ENCODE measurements at regions not wholly inside any gene's neighbourhood (a gene's known extent, or its start where the extent isn't known, plus 50 kb on each side); places are given as distances from the start of the nearest gene placed in this dataset.

- no peak for TF ChIP-seq TAF1 (IDR thresholded peaks at IDR 0.05; ENCODE audit: borderline replicate concordance, insufficient read depth, low read length)
- TF ChIP-seq SIN3A (IDR thresholded peaks at IDR 0.05; ENCODE audit: borderline replicate concordance, insufficient read depth, low read length), result no peak
- TF ChIP-seq POLR2AphosphoS5 (IDR thresholded peaks at IDR 0.05; ENCODE audit: low read depth, low read length), result no peak
- no peak for TF ChIP-seq REST (IDR thresholded peaks at IDR 0.05; ENCODE audit: insufficient read depth in 1 of 2, low read depth in 2 of 2, low read length in 2 of 2)
- no peak for TF ChIP-seq FOXP2 (optimal IDR thresholded peaks at IDR 0.05; ENCODE audit: borderline replicate concordance, extremely low read depth, extremely low read length, insufficient read depth)
Measured at GRCh38 chr15:46242935-46243334, 608.1 kb downstream of the SQOR start.
